NT2/D1 (cell line): ENCODE measurements at regions not wholly inside any gene's neighbourhood (a gene's known extent, or its start where the extent isn't known, plus 50 kb on each side); places are given as distances from the start of the nearest gene placed in this dataset.

Experiments used
- SUZ12 ChIP-seq: IDR thresholded peaks from 2 replicates; pipeline ENCODE4 v1.6.1; 2011; ENCODE audit not compliant: insufficient read length, insufficient read depth; ENCODE audit errors: extremely low read depth
- YY1 ChIP-seq: IDR thresholded peaks from 2 replicates; pipeline ENCODE4 v1.6.1; 2011; ENCODE audit not compliant: insufficient read length, insufficient read depth
- ZNF274 ChIP-seq: IDR thresholded peaks from 2 replicates; pipeline ENCODE4 v1.6.1; 2011; ENCODE audit warnings: mild to moderate bottlenecking, low read depth, low read length

DNA sequence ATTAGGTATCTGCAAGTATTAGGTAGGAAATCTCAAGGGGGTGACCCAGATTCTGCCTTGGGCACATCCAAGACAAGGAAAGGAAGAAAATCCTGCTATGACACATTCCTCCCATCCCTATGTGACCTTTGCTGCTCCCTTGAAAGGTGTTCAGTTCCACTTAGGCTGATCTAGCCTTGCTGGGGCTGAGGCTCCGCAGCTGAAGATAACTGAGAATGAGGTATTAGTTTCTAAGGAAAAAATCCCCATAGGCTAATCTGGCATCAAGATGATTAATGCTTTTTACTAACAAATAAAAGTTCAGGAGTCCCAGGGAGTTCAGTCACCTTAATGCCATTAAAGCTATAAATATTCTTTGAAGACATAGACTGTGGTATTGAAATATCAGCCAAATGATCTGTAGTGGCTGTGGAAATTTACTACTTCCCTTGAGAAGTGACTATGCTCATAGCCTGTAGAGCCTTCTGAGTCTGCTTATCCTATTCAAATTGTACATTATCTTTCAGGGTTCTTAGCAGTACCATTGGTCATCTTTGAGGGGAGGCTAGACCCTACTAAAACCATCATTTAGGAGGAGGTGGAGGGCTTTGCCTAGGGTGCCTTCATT lies 239.9 kb upstream of the RAG2 start:
- TF ChIP-seq SUZ12: no peak
- no peak for TF ChIP-seq YY1
- TF ChIP-seq ZNF274: no peak
